Spleen (tissue), 11 donors: ENCODE measurements at regions not wholly inside any gene's neighbourhood (a gene's known extent, or its start where the extent isn't known, plus 50 kb on each side); places are given as distances from the start of the nearest gene placed in this dataset.

Source experiments
- DNase-seq: peaks from one replicate; pipeline ENCODE4 v3.0.0-alpha.2; 2020
- H3K27ac ChIP-seq, 8 donors: fragments of 200-600 bp; sonication (generic) in 7 of 8; 1 replicate in 4 of 8; 2 replicates in 4 of 8; pipeline versions ENCODE4 v1.5.0 to v1.8.0; 2016 to 2021; ENCODE audit warnings: inconsistent platforms in 4 of 8, mild to moderate bottlenecking in 4 of 8, moderate library complexity in 1 of 8
- H3K27me3 ChIP-seq, 7 donors: fragments of 200-600 bp; sonication (generic) in 6 of 7; replicated peaks in 1 of 7; 1 replicate in 4 of 7; 2 replicates in 3 of 7; pipeline versions ENCODE4 v1.5.0 to v1.8.0; 2016 to 2021; ENCODE audit warnings: inconsistent platforms in 3 of 7, mild to moderate bottlenecking in 1 of 7
- H3K36me3 ChIP-seq, 6 donors: fragments of 200-600 bp; sonication (generic) in 5 of 6; 1 replicate in 4 of 6; 2 replicates in 2 of 6; pipeline versions ENCODE4 v1.5.0 to v1.8.0; 2016 to 2021; ENCODE audit warnings: inconsistent platforms in 2 of 6
- H3K4me1 ChIP-seq, 6 donors: fragments of 200-600 bp; sonication (generic) in 5 of 6; 1 replicate in 3 of 6; 2 replicates in 3 of 6; pipeline versions ENCODE4 v1.5.0 to v1.8.0; 2016 to 2021; ENCODE audit warnings: inconsistent platforms in 3 of 6
- H3K4me3 ChIP-seq, 8 donors: fragments of 200-600 bp; sonication (generic) in 7 of 8; 1 replicate in 4 of 8; 2 replicates in 4 of 8; pipeline versions ENCODE4 v1.5.0 to v1.8.0; 2016 to 2021; ENCODE audit warnings: inconsistent platforms in 4 of 8, mild to moderate bottlenecking in 4 of 8, moderate library complexity in 2 of 8
- H3K9me3 ChIP-seq, 8 donors: fragments of 200-600 bp; sonication (generic) in 7 of 8; 1 replicate in 4 of 8; 2 replicates in 4 of 8; pipeline versions ENCODE4 v1.5.0 to v1.8.0; 2016 to 2021; ENCODE audit warnings: inconsistent platforms in 4 of 8
- POLR2A ChIP-seq, 3 donors: fragments of 450-650 bp; IDR thresholded peaks; one replicate each; pipeline ENCODE4 v1.5.1; 2017; ENCODE audit warnings: antibody characterized with exemption in 3 of 3, mild to moderate bottlenecking in 1 of 3
- POLR2AphosphoS5 ChIP-seq, 3 donors: sonication (generic); formaldehyde crosslinking; IDR thresholded peaks; one replicate each; pipeline ENCODE4 v1.5.1; 2017; ENCODE audit warnings: antibody characterized with exemption in 3 of 3
- WGBS, 5 donors: extraction: QIAGEN DNeasy Blood & Tissue Kit in 3 of 5; methylation state at CpG; one replicate each; pipeline versions ENCODE4 v1.1.5 to v1.1.7; 2013 to 2018; 5-methylcytosine and 5-hydroxymethylcytosine counted together
- intact Hi-C: fragments of 100-400 bp; cut with DNase I; formaldehyde crosslinking; loops from one replicate; pipeline ENCODE4 v1.15.0; 2023; ENCODE audit warnings: low total_unique reads
- TF ChIP-seq, protein P1 (sequence below), 11 experiments: fragments of 200-600 bp in 7 of 11; fragments of 450-650 bp in 4 of 11; sonication (generic) in 4 of 11; IDR thresholded peaks in 8 of 11; conservative IDR thresholded peaks in 3 of 11; 1 replicate in 7 of 11; 2 replicates in 4 of 11; pipeline versions ENCODE4 v1.4.0 to v1.8.0; 2016 to 2021; ENCODE audit warnings: antibody characterized with exemption in 11 of 11, inconsistent platforms in 4 of 11, mild to moderate bottlenecking in 1 of 11
- donor health status: healthy with polysubstance abuse.
- donor health status: DM: no; HTN: no; CAD: no; lungs with moderate emphysema.
- donor health status: DM: no; HTN: no; CAD: no.
- donor health status: Bipolar disorder and iron deficiency.
- donor health status: healthy.
- donor health status: DM: no; HTN: no; CAD: no.
- donor health status: DM: yes; HTN: yes; CAD: no.

- intact Hi-C loops: no loop called here
- Histone ChIP-seq H3K4me3 (no peak overlapping the region), H3K27me3 (no peaks in the 10 kb centered on the region), H3K9me3 (no peaks in the 10 kb centered on the region), H3K4me1 (peaks cover 0 to 9% (median 2%) of the 10 kb centered on the region in 6 donors), H3K36me3 (no peaks in the 10 kb centered on the region), H3K27ac (no peak overlapping the region)
- no peak for DNase-seq
- 76 to 84% (median 82%) methylated on average over 1 of the region's 1 CpG for WGBS, 5 donors
- TF ChIP-seq POLR2A (IDR thresholded peaks at IDR 0.05): no peak
- TF ChIP-seq POLR2AphosphoS5 (IDR thresholded peaks at IDR 0.05): no peak
Observed at GRCh38 chr12:34188974-34189373, 166.7 kb downstream of the ALG10 start.

DNA sequence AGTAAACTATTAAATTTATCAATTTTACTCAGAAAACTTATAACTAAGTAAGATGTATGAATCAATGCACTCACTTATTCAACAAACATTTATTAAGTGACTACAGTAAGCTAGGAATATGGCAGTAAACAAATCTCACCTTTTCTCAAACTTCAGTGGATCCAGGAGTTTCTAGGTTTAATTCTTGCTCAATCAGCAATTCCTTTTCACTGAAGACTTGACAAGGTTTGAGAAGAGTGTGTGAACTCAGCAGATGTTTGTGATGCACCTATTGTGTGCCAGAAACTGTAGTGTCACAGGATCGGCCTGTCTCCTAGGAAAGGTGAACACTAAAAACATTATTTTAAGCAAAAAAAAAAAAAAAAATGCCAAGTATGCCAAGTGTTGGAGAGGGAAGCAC is 167.8 kb downstream of the ALG10 start:
- intact Hi-C loops: no loop called here
- H3K9me3 ChIP-seq: no peaks in the 10 kb centered on the region
- WGBS, 5 donors: 77 to 96% (median 88%) methylated on average over 1 of the region's 1 CpG

GRCh38 chr12:34198924-34199323 is 176.6 kb downstream of the ALG10 start:
- no peak for TF ChIP-seq POLR2A (IDR thresholded peaks at IDR 0.05)
- no peak for TF ChIP-seq POLR2AphosphoS5 (IDR thresholded peaks at IDR 0.05)
- TF ChIP-seq, protein P1, sequence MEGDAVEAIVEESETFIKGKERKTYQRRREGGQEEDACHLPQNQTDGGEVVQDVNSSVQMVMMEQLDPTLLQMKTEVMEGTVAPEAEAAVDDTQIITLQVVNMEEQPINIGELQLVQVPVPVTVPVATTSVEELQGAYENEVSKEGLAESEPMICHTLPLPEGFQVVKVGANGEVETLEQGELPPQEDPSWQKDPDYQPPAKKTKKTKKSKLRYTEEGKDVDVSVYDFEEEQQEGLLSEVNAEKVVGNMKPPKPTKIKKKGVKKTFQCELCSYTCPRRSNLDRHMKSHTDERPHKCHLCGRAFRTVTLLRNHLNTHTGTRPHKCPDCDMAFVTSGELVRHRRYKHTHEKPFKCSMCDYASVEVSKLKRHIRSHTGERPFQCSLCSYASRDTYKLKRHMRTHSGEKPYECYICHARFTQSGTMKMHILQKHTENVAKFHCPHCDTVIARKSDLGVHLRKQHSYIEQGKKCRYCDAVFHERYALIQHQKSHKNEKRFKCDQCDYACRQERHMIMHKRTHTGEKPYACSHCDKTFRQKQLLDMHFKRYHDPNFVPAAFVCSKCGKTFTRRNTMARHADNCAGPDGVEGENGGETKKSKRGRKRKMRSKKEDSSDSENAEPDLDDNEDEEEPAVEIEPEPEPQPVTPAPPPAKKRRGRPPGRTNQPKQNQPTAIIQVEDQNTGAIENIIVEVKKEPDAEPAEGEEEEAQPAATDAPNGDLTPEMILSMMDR (IDR thresholded peaks at IDR 0.05 in 8 of 11, conservative IDR thresholded peaks at IDR 0.05 in 3 of 11): no peak
- WGBS, 5 donors: 64 to 76% (median 69%) methylated on average over 7 of the region's 7 CpGs
- Histone ChIP-seq H3K9me3 (no peaks in the 10 kb centered on the region), H3K36me3 (no peaks in the 10 kb centered on the region), H3K4me3 (no peak overlapping the region), H3K4me1 (no peaks in the 10 kb centered on the region), H3K27me3 (peaks cover 0 to 5% (median 0%) of the 10 kb centered on the region in 7 donors), H3K27ac (no peak overlapping the region)
- no peak for DNase-seq
- intact Hi-C loops: no loop called here

More for the DNA sequence above, 167.8 kb downstream of the ALG10 start:
- no peaks in the 10 kb centered on the region for H3K36me3 ChIP-seq
- TF ChIP-seq POLR2A (IDR thresholded peaks at IDR 0.05) (no peak), POLR2AphosphoS5 (IDR thresholded peaks at IDR 0.05) (no peak)
- TF ChIP-seq, protein P1 (IDR thresholded peaks at IDR 0.05 in 8 of 11, conservative IDR thresholded peaks at IDR 0.05 in 3 of 11): no peak
- H3K4me3 ChIP-seq: no peak overlapping the region
- no peak overlapping the region for H3K27ac ChIP-seq
- no peak for DNase-seq
- no peaks in the 10 kb centered on the region for H3K27me3 ChIP-seq
- peaks cover 0 to 9% (median 2%) of the 10 kb centered on the region in 6 donors for H3K4me1 ChIP-seq

GRCh38 chr12:34203866-34204620 is 181.7 kb downstream of the ALG10 start:
- 82 to 89% (median 88%) methylated on average over 24 to 27 of the region's 27 CpGs for WGBS, 5 donors
- no peaks in the 10 kb centered on the region for H3K36me3 ChIP-seq
- peaks cover 0 to 2% (median 0%) of the 10 kb centered on the region in 8 donors for H3K9me3 ChIP-seq
- no peak overlapping the region for H3K27ac ChIP-seq
- DNase-seq: no peak
- intact Hi-C loops: no loop called here
- TF ChIP-seq, protein P1 (IDR thresholded peaks at IDR 0.05 in 8 of 11, conservative IDR thresholded peaks at IDR 0.05 in 3 of 11): no peak
- TF ChIP-seq POLR2AphosphoS5 (IDR thresholded peaks at IDR 0.05) (no peak), POLR2A (IDR thresholded peaks at IDR 0.05) (no peak)
- H3K27me3 ChIP-seq: no peaks in the 10 kb centered on the region
- H3K4me3 ChIP-seq: no peak overlapping the region
- no peaks in the 10 kb centered on the region for H3K4me1 ChIP-seq
